ENCODE measurements at regions not wholly inside any gene's neighbourhood (a gene's known extent, or its start where the extent isn't known, plus 50 kb on each side); places are given as distances from the start of the nearest gene placed in this dataset.

DNA sequence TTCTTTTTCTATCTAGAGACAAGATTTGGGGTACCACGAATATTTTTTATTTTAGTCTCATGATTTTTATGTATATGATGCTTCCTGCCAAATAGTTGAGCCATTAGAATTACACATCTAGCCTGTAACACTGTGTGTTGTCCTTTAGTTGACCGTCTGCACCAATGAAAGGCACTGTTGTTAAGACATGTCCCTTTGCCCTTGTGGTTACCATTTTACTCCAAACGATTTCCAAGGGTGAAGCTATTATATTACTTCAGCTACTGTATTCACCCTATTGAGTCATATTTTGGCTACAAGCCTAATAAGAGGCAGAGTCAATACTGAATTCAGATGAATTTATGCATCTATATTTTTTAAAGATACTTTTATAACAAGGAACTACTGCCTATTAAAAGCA, 207.6 kb downstream of the CETN3 start:
- TF ChIP-seq, protein P1, sequence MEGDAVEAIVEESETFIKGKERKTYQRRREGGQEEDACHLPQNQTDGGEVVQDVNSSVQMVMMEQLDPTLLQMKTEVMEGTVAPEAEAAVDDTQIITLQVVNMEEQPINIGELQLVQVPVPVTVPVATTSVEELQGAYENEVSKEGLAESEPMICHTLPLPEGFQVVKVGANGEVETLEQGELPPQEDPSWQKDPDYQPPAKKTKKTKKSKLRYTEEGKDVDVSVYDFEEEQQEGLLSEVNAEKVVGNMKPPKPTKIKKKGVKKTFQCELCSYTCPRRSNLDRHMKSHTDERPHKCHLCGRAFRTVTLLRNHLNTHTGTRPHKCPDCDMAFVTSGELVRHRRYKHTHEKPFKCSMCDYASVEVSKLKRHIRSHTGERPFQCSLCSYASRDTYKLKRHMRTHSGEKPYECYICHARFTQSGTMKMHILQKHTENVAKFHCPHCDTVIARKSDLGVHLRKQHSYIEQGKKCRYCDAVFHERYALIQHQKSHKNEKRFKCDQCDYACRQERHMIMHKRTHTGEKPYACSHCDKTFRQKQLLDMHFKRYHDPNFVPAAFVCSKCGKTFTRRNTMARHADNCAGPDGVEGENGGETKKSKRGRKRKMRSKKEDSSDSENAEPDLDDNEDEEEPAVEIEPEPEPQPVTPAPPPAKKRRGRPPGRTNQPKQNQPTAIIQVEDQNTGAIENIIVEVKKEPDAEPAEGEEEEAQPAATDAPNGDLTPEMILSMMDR (IDR thresholded peaks at IDR 0.05) = no peak
- no peak for TF ChIP-seq POLR2A (IDR thresholded peaks at IDR 0.05)
